Sigmoid colon (tissue), 6 donors: ENCODE measurements at regions not wholly inside any gene's neighbourhood (a gene's known extent, or its start where the extent isn't known, plus 50 kb on each side); places are given as distances from the start of the nearest gene placed in this dataset.

ENCODE experiments used
- DNase-seq: peaks from one replicate; pipeline ENCODE4 v3.0.0-alpha.2; 2019
- H3K27ac ChIP-seq, 4 donors: fragments of 200-600 bp; sonication (generic); one replicate each; pipeline ENCODE4 v1.5.1; 2016 to 2019; ENCODE audit warnings: mild to moderate bottlenecking in 1 of 4
- H3K27me3 ChIP-seq, 3 donors: fragments of 200-600 bp; sonication (generic); one replicate each; pipeline ENCODE4 v1.5.1; 2019; ENCODE audit warnings: mild to moderate bottlenecking in 1 of 3
- H3K36me3 ChIP-seq, 4 donors: fragments of 200-600 bp; sonication (generic); one replicate each; pipeline ENCODE4 v1.5.1; 2016 to 2019
- H3K4me1 ChIP-seq, 4 donors: fragments of 200-600 bp; sonication (generic); one replicate each; pipeline ENCODE4 v1.5.1; 2017 to 2019
- H3K4me3 ChIP-seq, 4 donors: fragments of 200-600 bp; sonication (generic); one replicate each; pipeline ENCODE4 v1.5.1; 2017 to 2019; ENCODE audit warnings: mild to moderate bottlenecking in 2 of 4, moderate library complexity in 1 of 4
- H3K9me3 ChIP-seq, 4 donors: fragments of 200-600 bp in 3 of 4; sonication (generic) in 3 of 4; one replicate each; pipeline versions ENCODE4 v1.5.1 to v1.6.1; 2013 to 2019
- EP300 ChIP-seq, 4 donors: sonication (generic); formaldehyde crosslinking; IDR thresholded peaks; one replicate each; pipeline ENCODE4 v1.6.1; 2017; ENCODE audit warnings: antibody characterized with exemption in 4 of 4
- POLR2A ChIP-seq, 2 donors: fragments of 450-650 bp; IDR thresholded peaks; one replicate each; pipeline ENCODE4 v1.6.1; 2016; ENCODE audit warnings: antibody characterized with exemption in 2 of 2, mild to moderate bottlenecking in 2 of 2, moderate library complexity in 2 of 2
- POLR2AphosphoS5 ChIP-seq, 4 donors: sonication (generic); formaldehyde crosslinking; IDR thresholded peaks; one replicate each; pipeline ENCODE4 v1.6.1; 2017; ENCODE audit warnings: antibody characterized with exemption in 4 of 4
- WGBS, 2 donors: extraction: QIAGEN DNeasy Blood & Tissue Kit; methylation state at CpG; one replicate each; pipeline ENCODE4 v1.1.7; 2013; 5-methylcytosine and 5-hydroxymethylcytosine counted together
- intact Hi-C: fragments of 100-400 bp; cut with DNase I; formaldehyde crosslinking; loops from one replicate; pipeline ENCODE4 v1.15.1; 2023
- TF ChIP-seq, protein P1 (sequence below), 4 experiments: fragments of 450-650 bp in 3 of 4; fragments of 200-600 bp in 1 of 4; IDR thresholded peaks; one replicate each; pipeline ENCODE4 v1.5.1; 2016 to 2019; ENCODE audit warnings: antibody characterized with exemption in 4 of 4, mild to moderate bottlenecking in 3 of 4, moderate library complexity in 2 of 4
- donor health status: healthy with polysubstance abuse.
- donor health status: healthy.

- intact Hi-C loops: no loop called here
- H3K27ac ChIP-seq: peak overlapping the region; percentile 17 to 24 (median 19)
- no peak for DNase-seq
Measured at GRCh38 chr12:115324949-115325593, 641.1 kb upstream of the TBX3 start.

DNA sequence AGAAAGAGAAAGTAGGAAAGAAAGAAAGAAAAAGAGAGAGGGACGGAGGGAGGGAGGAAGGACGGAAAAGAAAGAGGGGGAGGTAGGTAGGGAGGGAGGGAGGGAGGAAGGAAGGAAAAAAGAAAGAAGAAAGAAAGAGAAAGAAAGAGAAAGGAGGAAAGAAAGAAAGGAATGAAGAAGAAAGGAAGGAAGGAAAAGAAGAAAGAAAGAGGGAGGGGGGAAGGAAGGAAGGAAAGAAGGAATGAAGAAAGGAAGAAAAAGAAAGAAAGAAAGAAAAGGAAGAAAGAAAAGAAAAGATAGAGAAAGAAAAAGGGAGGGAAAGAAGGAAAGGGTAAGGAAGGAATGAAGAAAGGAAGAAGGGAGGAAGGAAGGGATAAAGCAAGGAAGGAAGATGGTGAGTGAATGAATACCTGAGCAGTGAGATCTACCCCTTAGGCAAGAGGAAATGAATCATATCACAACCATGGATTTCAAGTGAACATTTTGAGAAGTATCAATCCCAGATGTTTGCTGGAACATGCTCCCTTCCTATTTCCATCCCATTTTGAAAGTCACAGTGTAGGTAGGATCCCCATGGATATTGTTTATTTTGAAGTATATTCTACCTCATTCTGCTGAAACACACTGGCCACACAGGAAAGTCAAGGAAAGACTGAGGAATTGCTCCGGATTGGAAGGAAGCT is 639.4 kb upstream of the TBX3 start:
- H3K27me3 ChIP-seq: no peaks in the 10 kb centered on the region
- no peak overlapping the region for H3K4me3 ChIP-seq
- no peaks in the 10 kb centered on the region for H3K36me3 ChIP-seq
- DNase-seq: no peak
- no peak overlapping the region for H3K27ac ChIP-seq
- H3K9me3 ChIP-seq: no peaks in the 10 kb centered on the region
- 74 to 92% methylated on average over 3 of the region's 3 CpGs for WGBS, 2 donors
- peaks cover 0 to 5% (median 0%) of the 10 kb centered on the region in 4 donors for H3K4me1 ChIP-seq
- intact Hi-C loops: no loop called here
- no peak for TF ChIP-seq POLR2AphosphoS5 (IDR thresholded peaks at IDR 0.05)
- no peak for TF ChIP-seq EP300 (IDR thresholded peaks at IDR 0.05)
- no peak for TF ChIP-seq POLR2A (IDR thresholded peaks at IDR 0.05)
- TF ChIP-seq, protein P1, sequence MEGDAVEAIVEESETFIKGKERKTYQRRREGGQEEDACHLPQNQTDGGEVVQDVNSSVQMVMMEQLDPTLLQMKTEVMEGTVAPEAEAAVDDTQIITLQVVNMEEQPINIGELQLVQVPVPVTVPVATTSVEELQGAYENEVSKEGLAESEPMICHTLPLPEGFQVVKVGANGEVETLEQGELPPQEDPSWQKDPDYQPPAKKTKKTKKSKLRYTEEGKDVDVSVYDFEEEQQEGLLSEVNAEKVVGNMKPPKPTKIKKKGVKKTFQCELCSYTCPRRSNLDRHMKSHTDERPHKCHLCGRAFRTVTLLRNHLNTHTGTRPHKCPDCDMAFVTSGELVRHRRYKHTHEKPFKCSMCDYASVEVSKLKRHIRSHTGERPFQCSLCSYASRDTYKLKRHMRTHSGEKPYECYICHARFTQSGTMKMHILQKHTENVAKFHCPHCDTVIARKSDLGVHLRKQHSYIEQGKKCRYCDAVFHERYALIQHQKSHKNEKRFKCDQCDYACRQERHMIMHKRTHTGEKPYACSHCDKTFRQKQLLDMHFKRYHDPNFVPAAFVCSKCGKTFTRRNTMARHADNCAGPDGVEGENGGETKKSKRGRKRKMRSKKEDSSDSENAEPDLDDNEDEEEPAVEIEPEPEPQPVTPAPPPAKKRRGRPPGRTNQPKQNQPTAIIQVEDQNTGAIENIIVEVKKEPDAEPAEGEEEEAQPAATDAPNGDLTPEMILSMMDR (IDR thresholded peaks at IDR 0.05): no peak

More at GRCh38 chr12:115324949-115325593, 641.1 kb upstream of the TBX3 start:
- Histone ChIP-seq H3K27me3 (no peaks in the 10 kb centered on the region), H3K36me3 (no peaks in the 10 kb centered on the region), H3K9me3 (no peaks in the 10 kb centered on the region), H3K4me1 (peaks cover 0 to 5% (median 0%) of the 10 kb centered on the region in 4 donors), H3K4me3 (no peak overlapping the region)
- no peak for TF ChIP-seq EP300 (IDR thresholded peaks at IDR 0.05)
- TF ChIP-seq POLR2AphosphoS5 (IDR thresholded peaks at IDR 0.05): peak in 1 of 4 donors; percentile 16
- 60% methylated on average over 5 of the region's 5 CpGs for WGBS, 2 donors

DNA sequence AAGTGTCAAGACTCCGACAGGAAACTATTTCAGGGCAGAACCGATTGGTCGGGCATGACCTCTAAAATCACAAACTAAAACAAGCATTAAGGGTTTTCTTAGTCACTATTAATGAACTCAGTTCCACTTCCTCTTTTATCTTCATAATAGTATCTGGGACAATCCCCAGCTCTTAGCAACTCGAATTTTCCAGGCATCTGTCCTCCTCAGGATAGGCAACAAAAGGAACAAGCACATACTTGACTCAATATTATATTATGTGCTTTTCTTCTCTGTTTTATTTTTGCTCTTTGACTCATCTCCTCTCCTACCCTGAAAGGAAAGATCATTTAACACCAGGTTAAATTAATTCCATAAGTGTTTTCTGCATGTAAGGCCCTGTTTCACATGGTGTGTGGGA is 638.3 kb upstream of the TBX3 start:
- Histone ChIP-seq H3K9me3 (no peaks in the 10 kb centered on the region), H3K4me3 (no peak overlapping the region), H3K36me3 (no peaks in the 10 kb centered on the region), H3K4me1 (peaks cover 0 to 5% (median 0%) of the 10 kb centered on the region in 4 donors), H3K27ac (no peak overlapping the region), H3K27me3 (no peaks in the 10 kb centered on the region)
- DNase-seq: no peak
- intact Hi-C loops: no loop called here
- 59 to 80% methylated on average over 4 of the region's 4 CpGs for WGBS, 2 donors
- TF ChIP-seq EP300 (IDR thresholded peaks at IDR 0.05): no peak
- TF ChIP-seq, protein P1 (IDR thresholded peaks at IDR 0.05): no peak
- TF ChIP-seq POLR2AphosphoS5 (IDR thresholded peaks at IDR 0.05): no peak
- TF ChIP-seq POLR2A (IDR thresholded peaks at IDR 0.05): no peak

- WGBS, 2 donors: 80 to 92% methylated on average over 8 of the region's 8 CpGs
- H3K27me3 ChIP-seq: no peaks in the 10 kb centered on the region
- DNase-seq: peak; percentile 80
- peaks cover 0 to 5% (median 0%) of the 10 kb centered on the region in 4 donors for H3K4me1 ChIP-seq
- no peaks in the 10 kb centered on the region for H3K9me3 ChIP-seq
- H3K27ac ChIP-seq: no peak overlapping the region
- H3K36me3 ChIP-seq: no peaks in the 10 kb centered on the region
- intact Hi-C loops: no loop called here
- TF ChIP-seq EP300 (IDR thresholded peaks at IDR 0.05) (no peak), POLR2AphosphoS5 (IDR thresholded peaks at IDR 0.05) (no peak), POLR2A (IDR thresholded peaks at IDR 0.05) (no peak)
- TF ChIP-seq, protein P1 (IDR thresholded peaks at IDR 0.05): no peak
- H3K4me3 ChIP-seq: no peak overlapping the region
Measured at GRCh38 chr12:115320967-115321366, 637.0 kb upstream of the TBX3 start.

DNA sequence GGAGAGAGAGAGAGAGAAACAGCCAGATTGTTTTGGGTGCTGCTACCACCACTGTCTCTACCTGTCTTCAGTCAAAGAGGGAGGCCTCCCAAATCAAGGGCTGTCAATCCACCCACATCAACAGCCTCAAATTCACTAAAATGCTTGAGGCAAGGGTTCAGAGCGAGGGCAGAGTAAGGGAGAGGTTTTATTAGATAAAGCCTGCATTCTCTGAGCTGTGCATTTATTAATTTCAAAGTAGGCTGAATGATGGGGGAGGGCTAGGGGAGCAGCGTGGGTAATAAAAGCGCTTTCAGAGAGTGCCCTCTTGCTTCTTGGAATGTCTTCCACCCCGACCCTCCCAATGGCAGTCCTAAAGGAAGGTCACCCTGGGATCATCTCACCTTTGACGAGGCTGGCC is 636.5 kb upstream of the TBX3 start:
- no peak for DNase-seq
- H3K36me3 ChIP-seq: no peaks in the 10 kb centered on the region
- TF ChIP-seq, protein P1 (IDR thresholded peaks at IDR 0.05): no peak
- no peak for TF ChIP-seq POLR2A (IDR thresholded peaks at IDR 0.05)
- H3K4me1 ChIP-seq: peaks cover 0 to 5% (median 0%) of the 10 kb centered on the region in 4 donors
- intact Hi-C loops: no loop called here
- WGBS, 2 donors: 78 to 82% methylated on average over 5 of the region's 5 CpGs
- H3K9me3 ChIP-seq: no peaks in the 10 kb centered on the region
- no peak overlapping the region for H3K4me3 ChIP-seq
- H3K27ac ChIP-seq: no peak overlapping the region
- no peaks in the 10 kb centered on the region for H3K27me3 ChIP-seq
